Breast epithelium (tissue), 4 donors: ENCODE measurements at regions not wholly inside any gene's neighbourhood (a gene's known extent, or its start where the extent isn't known, plus 50 kb on each side); places are given as distances from the start of the nearest gene placed in this dataset.

ENCODE experiments used
- DNase-seq, 2 donors: peaks; one replicate each; pipeline ENCODE4 v3.0.0-alpha.2; 2019; ENCODE audit warnings: low spot score in 2 of 2
- H3K27ac ChIP-seq, 2 donors: fragments of 200-600 bp; sonication (generic) in 1 of 2; one replicate each; pipeline ENCODE4 v1.5.1; 2016 to 2019; ENCODE audit warnings: mild to moderate bottlenecking in 1 of 2
- H3K27me3 ChIP-seq, 2 donors: fragments of 200-600 bp; sonication (generic) in 1 of 2; one replicate each; pipeline versions ENCODE4 v1.5.1 to v1.6.0; 2017 to 2019; ENCODE audit warnings: control low read depth in 1 of 2, mild to moderate bottlenecking in 1 of 2
- H3K36me3 ChIP-seq: fragments of 200-600 bp; one replicate; pipeline ENCODE4 v1.5.1; 2019
- H3K4me1 ChIP-seq, 2 donors: fragments of 200-600 bp; sonication (generic); one replicate each; pipeline ENCODE4 v1.5.1; 2016 to 2019; ENCODE audit warnings: control low read depth in 1 of 2
- H3K4me3 ChIP-seq, 3 donors: fragments of 200-600 bp; sonication (generic); 1 replicate in 2 of 3; 2 replicates in 1 of 3; pipeline ENCODE4 v1.5.1; 2016 to 2019; ENCODE audit warnings: mild to moderate bottlenecking in 3 of 3, moderate library complexity in 2 of 3
- H3K9me3 ChIP-seq, 2 donors: fragments of 200-600 bp; sonication (generic) in 1 of 2; one replicate each; pipeline ENCODE4 v1.5.1; 2016 to 2019; ENCODE audit warnings: control low read depth in 1 of 2
- CTCF ChIP-seq, 3 donors: fragments of 450-650 bp; IDR thresholded peaks; one replicate each; pipeline ENCODE4 v1.5.1; 2016 to 2017; ENCODE audit warnings: antibody characterized with exemption in 3 of 3, mild to moderate bottlenecking in 3 of 3, moderate library complexity in 3 of 3
- POLR2A ChIP-seq: fragments of 450-650 bp; IDR thresholded peaks from one replicate; pipeline ENCODE4 v1.6.1; 2016; ENCODE audit warnings: antibody characterized with exemption, mild to moderate bottlenecking, moderate library complexity
- POLR2AphosphoS5 ChIP-seq, 3 donors: sonication (generic); formaldehyde crosslinking; IDR thresholded peaks; one replicate each; pipeline ENCODE4 v1.6.1; 2017; ENCODE audit warnings: antibody characterized with exemption in 3 of 3
- intact Hi-C: fragments of 100-400 bp; cut with DNase I; formaldehyde crosslinking; loops from one replicate; pipeline ENCODE4 v1.15.1; 2023; ENCODE audit warnings: low total_unique reads

- intact Hi-C loops: no loop called here
- H3K4me3 ChIP-seq: no peak overlapping the region
- TF ChIP-seq POLR2AphosphoS5 (IDR thresholded peaks at IDR 0.05) (no peak), CTCF (IDR thresholded peaks at IDR 0.05) (no peak), POLR2A (no peak)
- no peaks in the 10 kb centered on the region for H3K4me1 ChIP-seq
- no peak overlapping the region for H3K27ac ChIP-seq
- no peaks in the 10 kb centered on the region for H3K27me3 ChIP-seq
- no peak for DNase-seq
- H3K36me3 ChIP-seq: no peaks in the 10 kb centered on the region
- no peaks in the 10 kb centered on the region for H3K9me3 ChIP-seq
Measured at GRCh38 chr4:20026456-20026855, 225.2 kb upstream of the SLIT2 start.

- no peak overlapping the region for H3K27ac ChIP-seq
- DNase-seq: no peak
- no peak for TF ChIP-seq POLR2A
- no peak for TF ChIP-seq POLR2AphosphoS5 (IDR thresholded peaks at IDR 0.05)
- no peak for TF ChIP-seq CTCF (IDR thresholded peaks at IDR 0.05)
- H3K4me3 ChIP-seq: no peak overlapping the region
- H3K27me3 ChIP-seq: no peaks in the 10 kb centered on the region
- no peaks in the 10 kb centered on the region for H3K4me1 ChIP-seq
- intact Hi-C loops: no loop called here
- H3K9me3 ChIP-seq: no peaks in the 10 kb centered on the region
- no peaks in the 10 kb centered on the region for H3K36me3 ChIP-seq
Measured at GRCh38 chr4:20022471-20022870, 229.2 kb upstream of the SLIT2 start.

GRCh38 chr4:20020056-20020455 lies 231.6 kb upstream of the SLIT2 start:
- H3K27ac ChIP-seq: no peak overlapping the region
- H3K36me3 ChIP-seq: no peaks in the 10 kb centered on the region
- no peaks in the 10 kb centered on the region for H3K27me3 ChIP-seq
- no peak for DNase-seq
- no peaks in the 10 kb centered on the region for H3K4me1 ChIP-seq
- H3K9me3 ChIP-seq: no peaks in the 10 kb centered on the region
- TF ChIP-seq POLR2A (no peak), POLR2AphosphoS5 (IDR thresholded peaks at IDR 0.05) (no peak), CTCF (IDR thresholded peaks at IDR 0.05) (no peak)
- no peak overlapping the region for H3K4me3 ChIP-seq
- intact Hi-C loops: no loop called here

- no peak overlapping the region for H3K27ac ChIP-seq
- H3K36me3 ChIP-seq: no peaks in the 10 kb centered on the region
- no peaks in the 10 kb centered on the region for H3K4me1 ChIP-seq
- intact Hi-C loops: no loop called here
- no peak overlapping the region for H3K4me3 ChIP-seq
- H3K9me3 ChIP-seq: no peaks in the 10 kb centered on the region
- TF ChIP-seq CTCF (IDR thresholded peaks at IDR 0.05): no peak
- no peak for TF ChIP-seq POLR2A
- H3K27me3 ChIP-seq: no peaks in the 10 kb centered on the region
- DNase-seq: no peak
Measured at GRCh38 chr4:20019310-20020015, 232.2 kb upstream of the SLIT2 start.

- TF ChIP-seq POLR2AphosphoS5 (IDR thresholded peaks at IDR 0.05) (no peak), CTCF (IDR thresholded peaks at IDR 0.05) (no peak), POLR2A (no peak)
- Histone ChIP-seq H3K27me3 (no peaks in the 10 kb centered on the region), H3K36me3 (no peaks in the 10 kb centered on the region), H3K9me3 (no peaks in the 10 kb centered on the region), H3K4me3 (no peak overlapping the region), H3K4me1 (no peaks in the 10 kb centered on the region), H3K27ac (no peak overlapping the region)
- no peak for DNase-seq
- intact Hi-C loops: no loop called here
Measured at GRCh38 chr4:20017777-20018115, 234.0 kb upstream of the SLIT2 start.
